ENCODE measurements at regions not wholly inside any gene's neighbourhood (a gene's known extent, or its start where the extent isn't known, plus 50 kb on each side); places are given as distances from the start of the nearest gene placed in this dataset.

DNA sequence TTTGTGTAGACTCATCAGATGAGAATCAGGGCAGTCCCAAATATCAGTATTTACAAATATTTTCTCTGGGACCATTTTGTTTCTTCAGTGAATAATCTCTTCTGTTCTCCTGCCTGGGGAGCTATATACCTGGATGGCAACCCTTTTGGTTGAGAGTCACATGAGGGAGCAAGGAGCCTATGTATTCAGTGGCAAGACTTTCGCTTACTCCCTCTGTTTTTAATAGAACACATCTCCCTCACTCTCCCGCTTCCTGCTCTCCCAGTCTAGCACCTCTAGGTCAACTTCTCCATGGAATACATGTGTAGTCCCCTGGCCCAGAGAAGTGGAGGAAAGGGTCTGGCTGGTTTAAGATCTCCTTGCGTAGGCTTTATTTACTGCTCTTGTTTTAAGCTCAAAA is 600.3 kb downstream of the CCDC85A start:
- Histone ChIP-seq H3K4me1 (ENCODE audit: insufficient read depth, low read length) (no peaks in the 10 kb centered on the region), H3K27me3 (ENCODE audit: control insufficient read depth in 1 of 2, insufficient read depth in 2 of 2, low read length in 2 of 2) (no peaks in the 10 kb centered on the region), H4K20me1 (ENCODE audit: insufficient read depth, low read length) (no peaks in the 10 kb centered on the region), H3K9me3 (ENCODE audit: low read length) (peaks cover 70% of the 10 kb centered on the region), H3K27ac (ENCODE audit: extremely low read length, insufficient read depth, low read length) (no peak overlapping the region), H3K9ac (ENCODE audit: insufficient read depth, low read depth, low read length) (no peak overlapping the region), H3K4me3 (replicated peaks in 1 of 3; ENCODE audit: insufficient read depth in 1 of 3, low read depth in 2 of 3, low read length in 3 of 3) (no peak overlapping the region), H3K36me3 (replicated peaks in 1 of 2; ENCODE audit: control insufficient read depth in 1 of 2, insufficient read depth in 2 of 2, low read length in 2 of 2) (no peaks in the 10 kb centered on the region), H3K4me2 (ENCODE audit: low read depth, low read length) (no peak overlapping the region), H3K79me2 (ENCODE audit: insufficient read depth, low read length) (no peaks in the 10 kb centered on the region), H2AFZ (ENCODE audit: low read length) (no peak overlapping the region)
- ChIA-PET CTCF (ENCODE audit: low intra/inter-chr PET ratio, low total read pairs) (no interaction called here), POLR2A (no interaction called here)
- no TSS peak for BruUV-seq (replicated peaks)
- no peak for ATAC-seq
- FAIRE-seq, result no peak
- intact Hi-C loops (cut with micrococcal nuclease; ENCODE audit: unreplicated experiment), result no loop called here
- no peak for TF ChIP-seq BCL6 (CRISPR knock-in tag; IDR thresholded peaks at IDR 0.05)
- no peak for TF ChIP-seq ZNF841 (CRISPR knock-in tag; IDR thresholded peaks at IDR 0.05; ENCODE audit: borderline replicate concordance)
- no peak for TF ChIP-seq ZBTB8A (CRISPR knock-in tag; IDR thresholded peaks at IDR 0.05; ENCODE audit: borderline replicate concordance, low read depth)
- no peak for TF ChIP-seq ATF2 (CRISPR knock-in tag; IDR thresholded peaks at IDR 0.05)
- TF ChIP-seq, protein P1, sequence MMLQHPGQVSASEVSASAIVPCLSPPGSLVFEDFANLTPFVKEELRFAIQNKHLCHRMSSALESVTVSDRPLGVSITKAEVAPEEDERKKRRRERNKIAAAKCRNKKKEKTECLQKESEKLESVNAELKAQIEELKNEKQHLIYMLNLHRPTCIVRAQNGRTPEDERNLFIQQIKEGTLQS (CRISPR knock-in tag; IDR thresholded peaks at IDR 0.05), result no peak
- no peak for TF ChIP-seq ATF7-NPFF (CRISPR knock-in tag; IDR thresholded peaks at IDR 0.05; ENCODE audit: low read depth)
- no peak for TF ChIP-seq CERS6 (CRISPR knock-in tag; IDR thresholded peaks at IDR 0.05)
- no peak for TF ChIP-seq RCOR2 (CRISPR knock-in tag; IDR thresholded peaks at IDR 0.05)
- TF ChIP-seq ELF1 (CRISPR knock-in tag; IDR thresholded peaks at IDR 0.05), result no peak
- no peak for TF ChIP-seq CCAR2 (optimal IDR thresholded peaks at IDR 0.05; ENCODE audit: low read depth, low read length)
- no peak for TF ChIP-seq GLI4 (CRISPR knock-in tag; IDR thresholded peaks at IDR 0.05; ENCODE audit: borderline replicate concordance)
- TF ChIP-seq MTERF4 (CRISPR knock-in tag; IDR thresholded peaks at IDR 0.05), result no peak
- no peak for TF ChIP-seq ZNF205 (CRISPR knock-in tag; IDR thresholded peaks at IDR 0.05)
- no peak for TF ChIP-seq RXRA (CRISPR knock-in tag; IDR thresholded peaks at IDR 0.05)
- no peak for TF ChIP-seq TGIF2 (CRISPR knock-in tag; IDR thresholded peaks at IDR 0.05)
- TF ChIP-seq, protein P2, sequence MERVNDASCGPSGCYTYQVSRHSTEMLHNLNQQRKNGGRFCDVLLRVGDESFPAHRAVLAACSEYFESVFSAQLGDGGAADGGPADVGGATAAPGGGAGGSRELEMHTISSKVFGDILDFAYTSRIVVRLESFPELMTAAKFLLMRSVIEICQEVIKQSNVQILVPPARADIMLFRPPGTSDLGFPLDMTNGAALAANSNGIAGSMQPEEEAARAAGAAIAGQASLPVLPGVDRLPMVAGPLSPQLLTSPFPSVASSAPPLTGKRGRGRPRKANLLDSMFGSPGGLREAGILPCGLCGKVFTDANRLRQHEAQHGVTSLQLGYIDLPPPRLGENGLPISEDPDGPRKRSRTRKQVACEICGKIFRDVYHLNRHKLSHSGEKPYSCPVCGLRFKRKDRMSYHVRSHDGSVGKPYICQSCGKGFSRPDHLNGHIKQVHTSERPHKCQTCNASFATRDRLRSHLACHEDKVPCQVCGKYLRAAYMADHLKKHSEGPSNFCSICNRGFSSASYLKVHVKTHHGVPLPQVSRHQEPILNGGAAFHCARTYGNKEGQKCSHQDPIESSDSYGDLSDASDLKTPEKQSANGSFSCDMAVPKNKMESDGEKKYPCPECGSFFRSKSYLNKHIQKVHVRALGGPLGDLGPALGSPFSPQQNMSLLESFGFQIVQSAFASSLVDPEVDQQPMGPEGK (CRISPR knock-in tag; IDR thresholded peaks at IDR 0.05), result no peak
- TF ChIP-seq ZNF335 (CRISPR knock-in tag; IDR thresholded peaks at IDR 0.05), result no peak
- WGBS (ENCODE audit: low lambda C conversion rate), result 7% methylated on average over 3 of the region's 3 CpGs
- in situ Hi-C loops (cut with HindIII; ENCODE audit: extremely low pct_ligation_motif_present, low pct_unique_long_range_greater_than_20kb), result no loop called here
- no peak for DNase-seq (ENCODE audit: low spot score)
